ENCODE measurements at regions not wholly inside any gene's neighbourhood (a gene's known extent, or its start where the extent isn't known, plus 50 kb on each side); places are given as distances from the start of the nearest gene placed in this dataset.

DNA sequence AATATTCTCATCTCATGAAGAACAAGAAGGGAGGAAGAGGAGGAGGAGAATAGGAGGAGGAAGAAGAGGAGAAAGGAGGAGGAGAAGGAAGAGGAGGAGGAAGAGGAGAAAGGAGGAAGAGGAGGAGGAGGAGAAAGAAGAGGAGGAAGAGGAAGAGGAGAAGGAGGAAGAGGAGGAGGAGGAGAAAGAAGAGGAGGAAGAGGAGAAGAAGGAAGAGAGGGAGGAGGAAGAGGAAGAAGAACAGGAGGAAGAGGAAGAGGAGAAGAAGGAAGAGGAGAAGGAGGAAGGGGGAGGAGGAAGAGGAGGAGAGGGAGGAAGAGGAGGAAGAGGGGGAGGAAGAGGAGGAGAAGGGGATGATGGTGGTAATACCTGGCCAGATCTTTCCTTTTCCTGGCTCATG, 70.0 kb upstream of the PTPRM start:
- no peaks in the 10 kb centered on the region for H3K36me3 Mint-ChIP-seq
- H3K4me1 Mint-ChIP-seq, result peaks cover 2% of the 10 kb centered on the region
- H3K27ac Mint-ChIP-seq, result no peak overlapping the region
- H3K9me3 Mint-ChIP-seq, result no peaks in the 10 kb centered on the region
- peaks cover 2% of the 10 kb centered on the region for H3K27me3 Mint-ChIP-seq (ENCODE audit: low read depth)
- no peak for DNase-seq (ENCODE audit: low spot score in 2 of 2, unreplicated experiment in 2 of 2)
- no peak overlapping the region for H3K4me3 Mint-ChIP-seq
- TF ChIP-seq, protein P1, sequence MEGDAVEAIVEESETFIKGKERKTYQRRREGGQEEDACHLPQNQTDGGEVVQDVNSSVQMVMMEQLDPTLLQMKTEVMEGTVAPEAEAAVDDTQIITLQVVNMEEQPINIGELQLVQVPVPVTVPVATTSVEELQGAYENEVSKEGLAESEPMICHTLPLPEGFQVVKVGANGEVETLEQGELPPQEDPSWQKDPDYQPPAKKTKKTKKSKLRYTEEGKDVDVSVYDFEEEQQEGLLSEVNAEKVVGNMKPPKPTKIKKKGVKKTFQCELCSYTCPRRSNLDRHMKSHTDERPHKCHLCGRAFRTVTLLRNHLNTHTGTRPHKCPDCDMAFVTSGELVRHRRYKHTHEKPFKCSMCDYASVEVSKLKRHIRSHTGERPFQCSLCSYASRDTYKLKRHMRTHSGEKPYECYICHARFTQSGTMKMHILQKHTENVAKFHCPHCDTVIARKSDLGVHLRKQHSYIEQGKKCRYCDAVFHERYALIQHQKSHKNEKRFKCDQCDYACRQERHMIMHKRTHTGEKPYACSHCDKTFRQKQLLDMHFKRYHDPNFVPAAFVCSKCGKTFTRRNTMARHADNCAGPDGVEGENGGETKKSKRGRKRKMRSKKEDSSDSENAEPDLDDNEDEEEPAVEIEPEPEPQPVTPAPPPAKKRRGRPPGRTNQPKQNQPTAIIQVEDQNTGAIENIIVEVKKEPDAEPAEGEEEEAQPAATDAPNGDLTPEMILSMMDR (IDR thresholded peaks at IDR 0.05; ENCODE audit: unreplicated experiment), result no peak

DNA sequence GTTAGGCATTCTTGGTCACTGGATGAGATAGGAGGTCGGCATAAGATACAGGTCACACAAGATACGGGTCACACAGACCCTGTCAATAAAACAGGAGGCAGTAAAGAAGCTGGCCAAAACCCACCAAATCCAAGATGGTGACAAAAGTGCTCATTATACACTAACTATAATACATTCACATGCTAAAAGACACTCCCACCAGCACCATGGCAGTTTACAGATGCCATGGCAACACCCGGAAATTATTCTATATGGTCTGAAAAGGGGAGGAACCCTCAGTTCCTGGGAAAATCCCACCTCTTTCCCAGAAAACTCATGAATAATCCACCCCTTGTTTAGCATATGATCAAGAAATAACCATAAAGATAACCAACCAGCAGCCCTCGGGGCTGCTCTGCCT, 56.0 kb upstream of the PTPRM start:
- Mint-ChIP-seq H3K36me3 (no peaks in the 10 kb centered on the region), H3K27ac (no peak overlapping the region), H3K27me3 (ENCODE audit: low read depth) (no peaks in the 10 kb centered on the region), H3K4me1 (peaks cover 7% of the 10 kb centered on the region), H3K4me3 (no peak overlapping the region), H3K9me3 (no peaks in the 10 kb centered on the region)
- TF ChIP-seq, protein P1 (IDR thresholded peaks at IDR 0.05; ENCODE audit: unreplicated experiment), result no peak
- DNase-seq (ENCODE audit: low spot score in 2 of 2, unreplicated experiment in 2 of 2), result no peak

DNA sequence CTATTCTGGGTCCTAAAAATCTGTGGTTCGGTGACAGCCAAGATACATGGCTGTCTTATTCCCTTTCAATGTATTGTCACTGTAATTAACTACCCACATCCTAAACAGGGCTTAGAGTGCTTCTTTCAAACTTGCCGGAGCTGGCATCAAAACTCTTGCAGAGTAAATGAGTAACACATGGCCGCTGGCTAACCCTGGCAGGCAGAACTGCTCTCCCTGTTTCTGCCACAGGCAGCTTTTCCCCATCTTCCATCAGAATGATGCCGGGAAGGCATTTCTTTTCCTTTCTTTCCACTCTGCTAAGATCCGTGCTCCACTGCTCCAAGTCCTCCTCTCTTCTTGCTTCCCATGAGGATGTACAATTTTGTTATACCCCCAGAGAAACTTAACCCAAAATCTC, 54.8 kb upstream of the PTPRM start:
- H3K36me3 Mint-ChIP-seq, result no peaks in the 10 kb centered on the region
- H3K27me3 Mint-ChIP-seq (ENCODE audit: low read depth), result no peaks in the 10 kb centered on the region
- TF ChIP-seq, protein P1 (IDR thresholded peaks at IDR 0.05; ENCODE audit: unreplicated experiment), result no peak

DNA sequence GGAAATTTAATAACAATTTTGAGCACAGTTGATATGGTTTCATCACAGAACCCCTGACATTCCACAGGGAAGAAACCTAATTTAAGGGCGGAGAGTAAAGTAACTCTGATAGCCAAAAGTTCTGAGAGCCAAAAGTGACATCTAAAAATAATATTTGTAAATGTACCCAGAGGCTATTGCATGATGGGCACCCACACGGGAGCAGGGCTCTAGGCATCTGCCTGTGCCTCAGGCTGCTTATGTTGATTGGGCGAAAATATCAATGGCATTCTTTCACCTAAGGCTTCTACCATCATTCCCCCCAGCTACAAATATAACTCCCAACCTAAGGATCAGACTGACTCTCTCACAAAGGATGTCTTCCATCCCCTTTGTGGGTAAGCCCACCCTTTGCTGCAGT, 54.1 kb upstream of the PTPRM start:
- H3K9me3 Mint-ChIP-seq, result no peaks in the 10 kb centered on the region
- H3K36me3 Mint-ChIP-seq, result no peaks in the 10 kb centered on the region
- H3K27me3 Mint-ChIP-seq (ENCODE audit: low read depth), result no peaks in the 10 kb centered on the region
- DNase-seq (ENCODE audit: low spot score in 2 of 2, unreplicated experiment in 2 of 2), result no peak
- TF ChIP-seq, protein P1 (IDR thresholded peaks at IDR 0.05; ENCODE audit: unreplicated experiment), result no peak
- no peak overlapping the region for H3K4me3 Mint-ChIP-seq
- H3K4me1 Mint-ChIP-seq, result peaks cover 9% of the 10 kb centered on the region
- no peak overlapping the region for H3K27ac Mint-ChIP-seq

More for the DNA sequence above, 54.8 kb upstream of the PTPRM start:
- H3K27ac Mint-ChIP-seq, result no peak overlapping the region
- H3K4me3 Mint-ChIP-seq, result no peak overlapping the region
- DNase-seq (ENCODE audit: low spot score in 2 of 2, unreplicated experiment in 2 of 2), result no peak
- no peaks in the 10 kb centered on the region for H3K9me3 Mint-ChIP-seq
- H3K4me1 Mint-ChIP-seq, result peaks cover 7% of the 10 kb centered on the region

DNA sequence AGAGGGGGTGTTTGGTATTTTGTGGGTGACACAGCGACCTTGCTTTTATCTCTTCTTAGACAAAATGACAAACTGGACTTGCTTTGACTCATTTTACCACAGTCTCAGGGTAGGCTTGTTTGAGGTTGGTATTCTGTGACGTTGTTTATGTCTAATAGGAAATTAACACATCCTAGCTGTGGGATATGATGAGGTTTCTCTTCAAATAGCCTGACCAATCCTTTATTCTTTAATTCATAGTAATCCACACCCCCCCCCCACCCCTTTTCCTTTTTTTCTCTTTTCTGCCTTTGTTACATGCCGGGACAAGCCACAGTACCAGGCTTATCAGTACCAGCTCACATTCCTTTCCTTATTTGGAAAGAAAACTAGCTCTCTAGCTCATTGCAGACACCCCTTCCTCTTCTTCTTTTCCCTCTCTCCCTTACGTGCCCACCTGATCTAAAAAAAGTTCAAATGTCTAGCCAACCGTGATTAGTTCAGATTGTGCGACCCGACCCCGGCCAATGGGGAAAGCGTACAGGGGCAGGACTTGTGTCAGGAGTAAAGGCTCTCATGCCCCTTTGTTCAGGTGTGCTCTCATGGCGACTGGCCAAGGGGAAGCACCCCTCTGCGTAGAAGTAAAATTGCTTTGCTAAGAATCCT, 52.2 kb upstream of the PTPRM start:
- Mint-ChIP-seq H3K36me3 (no peaks in the 10 kb centered on the region), H3K27me3 (ENCODE audit: low read depth) (no peaks in the 10 kb centered on the region), H3K4me1 (peaks cover 18% of the 10 kb centered on the region), H3K4me3 (no peak overlapping the region), H3K9me3 (no peaks in the 10 kb centered on the region), H3K27ac (no peak overlapping the region)
- DNase-seq (ENCODE audit: low spot score in 2 of 2, unreplicated experiment in 2 of 2), result no peak
- TF ChIP-seq, protein P1 (IDR thresholded peaks at IDR 0.05; ENCODE audit: unreplicated experiment), result no peak

All from mesothelial cell of epicardium (in vitro differentiated cells).